GM19238 (cell line): ENCODE measurements at regions not wholly inside any gene's neighbourhood (a gene's known extent, or its start where the extent isn't known, plus 50 kb on each side); places are given as distances from the start of the nearest gene placed in this dataset.
"Not testable (repeated sequence)": the region's sequence is repeated elsewhere in the genome, so short reads cannot be mapped to it uniquely, and the experiment has no call there.

Experiments
- DNase-seq: peaks from one replicate; pipeline ENCODE4 v3.0.0; 2011; ENCODE audit warnings: low spot score; ENCODE audit not compliant: insufficient read length

- no peak for DNase-seq
Measured at GRCh38 chr15:95674031-95674430, 656.5 kb upstream of the NR2F2 start.

GRCh38 chr15:95676500-95676899, 654.0 kb upstream of the NR2F2 start:
- no peak for DNase-seq

GRCh38 chr15:95679847-95680582, 650.5 kb upstream of the NR2F2 start:
- DNase-seq, result no peak

DNA sequence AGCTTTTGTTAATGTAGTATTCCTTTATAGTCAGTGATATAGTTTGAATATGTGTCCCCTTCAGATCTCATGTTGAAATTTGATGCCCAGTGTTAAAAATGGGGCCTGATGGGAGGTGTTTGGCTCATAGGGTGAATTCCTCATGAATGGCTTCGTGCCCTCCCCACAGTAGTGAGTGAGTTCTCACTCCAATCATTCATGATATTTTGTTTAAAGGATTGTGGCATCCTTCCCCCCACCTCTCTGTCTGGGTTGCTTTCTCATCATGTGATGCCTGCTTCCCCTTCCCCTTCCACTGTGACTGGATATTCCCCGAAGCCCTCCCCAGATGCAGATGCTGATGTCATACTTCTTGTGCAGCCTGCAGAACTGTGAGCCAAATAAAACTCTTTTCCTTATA, 649.8 kb upstream of the NR2F2 start:
- DNase-seq, result no peak

DNA sequence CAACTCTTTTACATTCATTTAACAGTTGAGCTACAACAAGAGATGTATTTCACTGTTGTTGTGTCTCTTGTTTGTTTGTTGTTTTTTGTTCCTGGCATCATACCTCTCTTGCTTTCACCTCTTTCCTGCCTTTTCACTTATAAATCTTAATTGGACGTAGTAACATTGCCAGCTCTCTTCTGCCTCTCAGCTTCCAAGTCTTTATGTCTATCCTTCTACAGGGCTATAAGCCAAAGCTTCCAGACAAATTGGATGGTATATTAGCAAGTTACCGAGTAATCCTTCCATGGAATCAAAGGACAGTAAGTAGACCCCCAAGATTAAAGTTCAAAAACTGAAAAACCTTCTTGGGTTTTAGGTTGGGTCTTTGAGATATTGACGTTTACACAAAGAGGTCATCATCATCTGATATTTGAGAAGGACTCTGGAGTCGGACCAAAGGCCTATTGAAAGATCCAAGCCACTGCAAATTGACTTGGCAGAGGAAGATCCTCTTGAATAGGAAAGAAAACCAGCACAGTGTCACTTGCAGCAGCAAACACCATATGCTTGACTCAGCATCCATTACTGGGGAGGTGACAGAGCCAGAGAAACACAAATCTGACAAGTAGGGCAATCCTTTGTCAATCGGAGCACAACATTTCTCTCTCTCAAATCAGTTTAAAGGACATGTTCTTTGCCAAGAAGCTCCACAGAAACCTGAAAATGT, 648.5 kb upstream of the NR2F2 start:
- no peak for DNase-seq

- no peak for DNase-seq
Measured at GRCh38 chr15:95684126-95684525, 646.4 kb upstream of the NR2F2 start.

- DNase-seq, result no peak
Measured at GRCh38 chr15:95684693-95685115, 645.8 kb upstream of the NR2F2 start.

GRCh38 chr15:95687061-95687460, 643.4 kb upstream of the NR2F2 start:
- no peak for DNase-seq

DNA sequence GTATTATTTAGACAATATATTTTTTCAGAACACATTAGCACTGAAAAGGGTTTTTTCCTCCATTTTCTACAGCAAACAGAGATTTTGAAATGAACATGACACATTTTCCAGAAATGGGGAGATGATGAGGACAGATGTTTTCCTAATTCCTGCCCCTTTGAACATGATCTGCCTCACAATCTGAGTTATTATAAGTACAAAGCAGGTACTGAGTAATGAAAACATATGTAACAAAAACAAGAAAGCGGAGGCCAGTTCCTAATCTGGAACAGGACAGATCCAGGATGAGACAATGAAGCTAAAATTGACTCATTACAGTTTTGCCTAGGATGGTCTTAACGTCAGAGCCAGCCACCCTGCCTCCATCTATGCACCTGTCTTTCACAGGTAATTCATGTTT, 642.8 kb upstream of the NR2F2 start:
- no peak for DNase-seq

- no peak for DNase-seq
Measured at GRCh38 chr15:95690631-95691340, 639.7 kb upstream of the NR2F2 start.

- no peak for DNase-seq
Measured at GRCh38 chr15:95693917-95694316, 636.6 kb upstream of the NR2F2 start.

- DNase-seq, result no peak
Measured at GRCh38 chr15:95698230-95698629, 632.3 kb upstream of the NR2F2 start.

GRCh38 chr15:95698951-95699350, 631.5 kb upstream of the NR2F2 start:
- DNase-seq, result no peak

DNA sequence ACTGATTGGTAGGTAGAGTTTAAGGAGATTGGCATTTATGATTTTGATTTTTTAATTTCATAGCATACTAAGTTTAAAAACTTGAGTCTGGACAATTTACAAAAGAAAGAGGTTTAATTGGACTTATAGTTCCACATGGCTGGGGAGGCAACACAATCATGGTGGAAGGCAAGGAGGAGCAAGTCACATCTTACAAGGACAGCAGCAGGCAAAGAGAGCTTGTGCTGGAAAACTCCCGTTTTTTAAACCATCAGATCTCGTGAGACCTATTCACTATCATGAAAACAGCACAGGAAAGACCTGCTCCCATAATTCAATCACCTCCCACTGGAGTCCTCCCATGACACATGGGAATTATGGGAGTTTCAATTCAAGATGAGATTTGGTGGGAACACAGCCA, 630.9 kb upstream of the NR2F2 start:
- no peak for DNase-seq

DNA sequence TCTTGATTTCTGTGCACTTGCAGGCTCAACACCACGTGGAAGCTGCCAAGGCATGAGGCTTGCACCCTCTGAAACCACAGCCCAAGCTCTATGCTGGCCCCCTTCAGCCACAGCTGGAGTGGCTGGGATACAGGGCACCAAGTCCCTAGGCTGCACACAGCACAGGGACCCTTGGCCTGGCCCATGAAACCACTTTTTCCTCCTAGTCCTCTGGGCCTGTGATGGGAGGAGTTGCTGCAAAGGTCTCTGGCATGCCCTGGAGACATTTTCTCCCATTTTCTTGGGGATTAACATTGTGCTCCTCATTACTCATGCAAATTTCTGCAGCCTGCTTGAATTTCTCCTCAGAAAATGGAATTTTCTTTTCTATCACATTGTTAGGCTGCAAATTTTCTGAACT, 629.8 kb upstream of the NR2F2 start:
- not testable (repeated sequence) for DNase-seq

- no peak for DNase-seq
Measured at GRCh38 chr15:95701410-95701809, 629.1 kb upstream of the NR2F2 start.

- DNase-seq, result no peak
Measured at GRCh38 chr15:95709959-95710695, 620.4 kb upstream of the NR2F2 start.

GRCh38 chr15:95712785-95713184, 617.7 kb upstream of the NR2F2 start:
- no peak for DNase-seq

DNA sequence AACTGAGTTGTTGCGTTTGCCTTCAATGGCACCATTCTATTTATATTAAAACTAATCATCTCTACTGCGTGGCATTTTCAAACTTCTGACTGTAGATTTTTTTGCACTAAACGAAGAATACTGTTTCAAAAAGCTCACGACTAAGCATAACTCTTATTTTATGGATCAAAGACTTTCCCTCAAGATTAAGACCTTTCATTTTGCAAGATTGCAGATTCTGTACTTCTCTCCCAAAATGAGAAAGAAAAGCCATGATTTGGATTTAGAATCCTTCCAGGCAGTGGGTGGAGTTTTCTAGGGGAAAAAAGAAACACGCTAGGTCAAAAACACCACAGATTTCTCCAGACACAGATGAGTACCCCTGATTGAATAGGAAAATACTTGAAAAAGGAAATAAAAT, 617.2 kb upstream of the NR2F2 start:
- no peak for DNase-seq

DNA sequence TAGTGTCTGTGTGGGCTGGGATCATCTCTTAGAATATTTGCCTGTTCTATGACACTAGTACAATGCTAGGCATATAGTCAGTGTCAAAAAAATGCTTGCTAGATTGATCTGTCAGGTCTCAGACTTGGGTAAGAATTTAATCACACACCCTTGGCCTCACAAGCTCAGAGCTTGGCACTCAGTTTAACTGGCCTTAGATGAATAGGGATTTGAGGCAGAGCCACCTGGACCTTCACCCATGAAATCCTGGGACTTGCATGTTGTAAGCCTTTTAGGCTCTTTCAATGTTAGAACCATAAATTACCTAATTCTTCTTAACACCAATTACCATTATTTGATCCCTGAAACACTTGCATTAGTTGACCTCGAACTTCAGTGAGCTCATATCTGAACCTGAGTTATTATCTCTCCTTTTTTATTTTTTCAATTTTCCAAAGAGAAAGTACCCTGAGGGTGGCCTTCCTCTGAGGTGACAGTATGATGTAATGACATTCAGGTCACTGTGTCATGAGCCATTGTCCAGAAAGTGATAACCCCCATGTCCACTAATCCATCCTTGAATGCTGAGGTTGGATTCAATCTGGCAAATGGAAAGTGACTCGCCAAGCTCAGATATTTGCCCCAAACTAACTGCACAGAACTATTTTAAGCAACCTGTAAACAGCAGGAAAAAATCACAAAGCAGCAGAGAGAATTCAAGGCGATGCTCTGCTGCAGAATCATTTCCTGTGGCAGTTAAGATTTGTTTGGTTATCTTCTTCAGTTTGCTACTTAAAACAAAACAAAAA, 615.2 kb upstream of the NR2F2 start:
- no peak for DNase-seq
